Adrenal gland (tissue), 9 donors: ENCODE measurements at regions not wholly inside any gene's neighbourhood (a gene's known extent, or its start where the extent isn't known, plus 50 kb on each side); places are given as distances from the start of the nearest gene placed in this dataset.

ENCODE experiments used
- DNase-seq, 7 donors: peaks; one replicate each; pipeline ENCODE4 v3.0.0-alpha.2; 2019 to 2020
- H3K27ac ChIP-seq, 5 donors: fragments of 200-600 bp; sonication (generic) in 4 of 5; 1 replicate in 3 of 5; 2 replicates in 2 of 5; pipeline versions ENCODE4 v1.5.1 to v1.8.0; 2016 to 2020; ENCODE audit warnings: mild to moderate bottlenecking in 1 of 5
- H3K27me3 ChIP-seq: fragments of 200-600 bp; 2 replicates; pipeline ENCODE4 v1.8.0; 2021
- H3K36me3 ChIP-seq, 2 donors: fragments of 200-600 bp; replicated peaks in 1 of 2; 1 replicate in 1 of 2; 2 replicates in 1 of 2; pipeline versions ENCODE4 v1.5.1 to v1.8.0; 2018 to 2022
- H3K4me1 ChIP-seq, 2 donors: fragments of 200-600 bp; replicated peaks in 1 of 2; 1 replicate in 1 of 2; 2 replicates in 1 of 2; pipeline versions ENCODE4 v1.5.1 to v1.8.0; 2018 to 2021
- H3K4me3 ChIP-seq, 4 donors: fragments of 200-600 bp; sonication (generic) in 3 of 4; one replicate each; pipeline ENCODE4 v1.5.1; 2016 to 2018
- H3K9me3 ChIP-seq, 3 donors: fragments of 200-600 bp; sonication (generic) in 1 of 3; replicated peaks in 1 of 3; 1 replicate in 2 of 3; 2 replicates in 1 of 3; pipeline versions ENCODE4 v1.5.1 to v1.8.0; 2016 to 2021
- CTCF ChIP-seq, 6 experiments: fragments of 450-650 bp in 4 of 6; fragments of 200-600 bp in 2 of 6; sonication (generic) in 1 of 6; IDR thresholded peaks; 1 replicate in 5 of 6; 2 replicates in 1 of 6; pipeline versions ENCODE4 v1.5.1 to v1.8.0; 2016 to 2021; ENCODE audit warnings: antibody characterized with exemption in 6 of 6, mild to moderate bottlenecking in 2 of 6, moderate library complexity in 1 of 6
- POLR2A ChIP-seq, 2 donors: fragments of 450-650 bp; IDR thresholded peaks; one replicate each; pipeline ENCODE4 v1.6.1; 2017; ENCODE audit warnings: antibody characterized with exemption in 2 of 2, mild to moderate bottlenecking in 2 of 2, moderate library complexity in 1 of 2
- WGBS, 4 donors: extraction: QIAGEN DNeasy Blood & Tissue Kit in 2 of 4; methylation state at CpG; one replicate each; pipeline versions ENCODE4 v1.1.5 to v1.1.7; 2013 to 2017; 5-methylcytosine and 5-hydroxymethylcytosine counted together
- intact Hi-C, 2 donors: fragments of 100-400 bp; cut with DNase I; formaldehyde crosslinking; loops; one replicate each; pipeline versions ENCODE4 v1.14.1 to v1.15.0; 2022 to 2023
- donor health status: healthy with polysubstance abuse.
- donor health status: Bipolar disorder and iron deficiency.
- donor health status: DM: yes; HTN: yes; CAD: no.
- donor health status: DM: no; HTN: no; CAD: no.
- donor health status: DM: no; HTN: no; CAD: no.

GRCh38 chr2:66995636-66996035 is 401.5 kb upstream of the ETAA1 start:
- TF ChIP-seq POLR2A (IDR thresholded peaks at IDR 0.05) (no peak), CTCF (IDR thresholded peaks at IDR 0.05) (no peak)
- H3K27ac ChIP-seq: no peak overlapping the region
- peaks cover 0 to 4% (median 0%) of the 10 kb centered on the region in 3 donors for H3K9me3 ChIP-seq
- no peaks in the 10 kb centered on the region for H3K27me3 ChIP-seq
- H3K4me3 ChIP-seq: no peak overlapping the region
- no peaks in the 10 kb centered on the region for H3K4me1 ChIP-seq
- DNase-seq: no peak
- 75 to 83% (median 79%) methylated on average over 3 of the region's 3 CpGs for WGBS, 4 donors
- intact Hi-C loops: no loop called here
- H3K36me3 ChIP-seq: no peaks in the 10 kb centered on the region

GRCh38 chr2:67002618-67003371 is 394.3 kb upstream of the ETAA1 start:
- no peak for DNase-seq
- no peaks in the 10 kb centered on the region for H3K27me3 ChIP-seq
- H3K27ac ChIP-seq: no peak overlapping the region
- WGBS, 4 donors: 89 to 92% (median 90%) methylated on average over 5 of the region's 5 CpGs
- no peaks in the 10 kb centered on the region for H3K4me1 ChIP-seq
- H3K4me3 ChIP-seq: no peak overlapping the region
- intact Hi-C loops: no loop called here
- no peak for TF ChIP-seq POLR2A (IDR thresholded peaks at IDR 0.05)
- no peak for TF ChIP-seq CTCF (IDR thresholded peaks at IDR 0.05)
- H3K9me3 ChIP-seq: peaks cover 0 to 2% (median 0%) of the 10 kb centered on the region in 3 donors
- H3K36me3 ChIP-seq: no peaks in the 10 kb centered on the region

- no peak for TF ChIP-seq POLR2A (IDR thresholded peaks at IDR 0.05)
- no peak for TF ChIP-seq CTCF (IDR thresholded peaks at IDR 0.05)
- Histone ChIP-seq H3K4me1 (no peaks in the 10 kb centered on the region), H3K4me3 (no peak overlapping the region), H3K27me3 (no peaks in the 10 kb centered on the region), H3K27ac (no peak overlapping the region), H3K9me3 (no peaks in the 10 kb centered on the region), H3K36me3 (no peaks in the 10 kb centered on the region)
- no peak for DNase-seq
- intact Hi-C loops: no loop called here
- 74 to 81% (median 78%) methylated on average over 5 of the region's 5 CpGs for WGBS, 4 donors
These were observed 390.7 kb upstream of the ETAA1 start for GRCh38 chr2:67006373-67006960.

- Histone ChIP-seq H3K4me1 (no peaks in the 10 kb centered on the region), H3K4me3 (no peak overlapping the region), H3K36me3 (no peaks in the 10 kb centered on the region), H3K27ac (no peak overlapping the region), H3K9me3 (no peaks in the 10 kb centered on the region), H3K27me3 (no peaks in the 10 kb centered on the region)
- TF ChIP-seq POLR2A (IDR thresholded peaks at IDR 0.05) (no peak), CTCF (IDR thresholded peaks at IDR 0.05) (no peak)
- intact Hi-C loops: no loop called here
- 70 to 86% (median 79%) methylated on average over 4 of the region's 4 CpGs for WGBS, 4 donors
- no peak for DNase-seq
These were observed 389.0 kb upstream of the ETAA1 start for GRCh38 chr2:67008155-67008554.
